WTC11 (cell line): ENCODE measurements at regions not wholly inside any gene's neighbourhood (a gene's known extent, or its start where the extent isn't known, plus 50 kb on each side); places are given as distances from the start of the nearest gene placed in this dataset.

Experiments used
- ATAC-seq: fragments of 200-7000 bp; cut with Tn5 transposase; 2 replicates; pipeline ENCODE4 v1.10.0; 2021; ENCODE audit warnings: mild to moderate bottlenecking, moderate library complexity
- CTCF ChIA-PET: fragments of 300-600 bp; sonication (Branson Sonifier 250); formaldehyde crosslinking; loops from one replicate; lab custom pipeline; 2021; ENCODE audit warnings: antibody characterized with exemption; lab: Charles Lee
- POLR2A ChIA-PET: fragments of 350-600 bp; sonication (Branson Sonifier 250); formaldehyde crosslinking; loops from one replicate; lab custom pipeline; 2021; ENCODE audit warnings: antibody characterized with exemption; lab: Charles Lee
- DNase-seq: peaks from one replicate; pipeline ENCODE4 v3.0.0; 2021; ENCODE audit warnings: low spot score
- H3K27ac Mint-ChIP-seq: 2 replicates; pipeline ENCODE4 v1.8.0; 2021; ENCODE audit warnings: mixed read lengths
- H3K27me3 Mint-ChIP-seq: 2 replicates; pipeline ENCODE4 v1.8.0; 2021; ENCODE audit warnings: low read depth, mild to moderate bottlenecking, moderate library complexity, mixed read lengths
- H3K36me3 Mint-ChIP-seq: 2 replicates; pipeline ENCODE4 v1.8.0; 2021; ENCODE audit warnings: mixed read lengths
- H3K4me1 Mint-ChIP-seq: 2 replicates; pipeline ENCODE4 v1.8.0; 2022; ENCODE audit warnings: mixed read lengths
- H3K4me3 Mint-ChIP-seq: 2 replicates; pipeline ENCODE4 v1.8.0; 2021; ENCODE audit warnings: mild to moderate bottlenecking, moderate library complexity, mixed read lengths
- H3K9me3 Mint-ChIP-seq: 2 replicates; pipeline ENCODE4 v1.8.0; 2021; ENCODE audit warnings: mixed read lengths
- ELF4 ChIP-seq: sonication (generic); formaldehyde crosslinking; IDR thresholded peaks from 2 replicates; pipeline ENCODE4 v1.8.1; 2022; ENCODE audit warnings: low read depth, mild to moderate bottlenecking, moderate library complexity, missing genetic modification reagents
- ESRRA ChIP-seq: sonication (generic); formaldehyde crosslinking; IDR thresholded peaks from 2 replicates; pipeline ENCODE4 v1.8.1; 2022; ENCODE audit warnings: mild to moderate bottlenecking, missing genetic modification reagents, borderline replicate concordance
- GRHL2 ChIP-seq: fragments of 250-450 bp; sonication (Bioruptor Pico); IDR thresholded peaks from 2 replicates; pipeline ENCODE4 v1.8.0; 2022; ENCODE audit warnings: mild to moderate bottlenecking, moderate library complexity; ENCODE audit not compliant: insufficient replicate concordance, severe bottlenecking
- MXD4 ChIP-seq: fragments of 250-450 bp; sonication (Bioruptor Pico); IDR thresholded peaks from 2 replicates; pipeline ENCODE4 v1.8.0; 2021; ENCODE audit warnings: mild to moderate bottlenecking, moderate library complexity, borderline replicate concordance
- NFYB ChIP-seq: sonication (generic); formaldehyde crosslinking; conservative IDR thresholded peaks from 2 replicates; pipeline ENCODE4 v1.8.0; 2022; ENCODE audit warnings: low read depth, missing genetic modification reagents
- ZNF416 ChIP-seq: fragments of 250-450 bp; sonication (Bioruptor Pico); IDR thresholded peaks from 2 replicates; pipeline ENCODE4 v1.9.0; 2021; ENCODE audit warnings: mild to moderate bottlenecking, inconsistent platforms
- ZNF671 ChIP-seq: fragments of 250-450 bp; sonication (Bioruptor Pico); IDR thresholded peaks from 2 replicates; pipeline ENCODE4 v1.8.0; 2021; ENCODE audit warnings: mild to moderate bottlenecking
- TF ChIP-seq, protein P1 (sequence below): sonication (generic); formaldehyde crosslinking; IDR thresholded peaks from 2 replicates; pipeline ENCODE4 v1.8.1; 2023; ENCODE audit warnings: mild to moderate bottlenecking, moderate library complexity, missing genetic modification reagents
- TF ChIP-seq, protein P2 (sequence below): sonication (generic); formaldehyde crosslinking; IDR thresholded peaks from 2 replicates; pipeline ENCODE4 v1.8.0; 2023; ENCODE audit warnings: mild to moderate bottlenecking, missing genetic modification reagents
- TF ChIP-seq, protein P3 (sequence below): sonication (generic); formaldehyde crosslinking; IDR thresholded peaks from 2 replicates; pipeline ENCODE4 v1.8.0; 2022; ENCODE audit warnings: mild to moderate bottlenecking, missing genetic modification reagents
- TF ChIP-seq, protein P4 (sequence below): sonication (generic); formaldehyde crosslinking; IDR thresholded peaks from 2 replicates; pipeline ENCODE4 v1.8.1; 2022; ENCODE audit warnings: low read depth, missing genetic modification reagents, borderline replicate concordance
- TF ChIP-seq, protein P5 (sequence below): sonication (generic); formaldehyde crosslinking; IDR thresholded peaks from 2 replicates; pipeline ENCODE4 v1.8.0; 2022; ENCODE audit warnings: missing genetic modification reagents
- TF ChIP-seq, protein P6 (sequence below): sonication (generic); formaldehyde crosslinking; IDR thresholded peaks from 2 replicates; pipeline ENCODE4 v1.8.0; 2022; ENCODE audit warnings: mild to moderate bottlenecking, missing genetic modification reagents

DNA sequence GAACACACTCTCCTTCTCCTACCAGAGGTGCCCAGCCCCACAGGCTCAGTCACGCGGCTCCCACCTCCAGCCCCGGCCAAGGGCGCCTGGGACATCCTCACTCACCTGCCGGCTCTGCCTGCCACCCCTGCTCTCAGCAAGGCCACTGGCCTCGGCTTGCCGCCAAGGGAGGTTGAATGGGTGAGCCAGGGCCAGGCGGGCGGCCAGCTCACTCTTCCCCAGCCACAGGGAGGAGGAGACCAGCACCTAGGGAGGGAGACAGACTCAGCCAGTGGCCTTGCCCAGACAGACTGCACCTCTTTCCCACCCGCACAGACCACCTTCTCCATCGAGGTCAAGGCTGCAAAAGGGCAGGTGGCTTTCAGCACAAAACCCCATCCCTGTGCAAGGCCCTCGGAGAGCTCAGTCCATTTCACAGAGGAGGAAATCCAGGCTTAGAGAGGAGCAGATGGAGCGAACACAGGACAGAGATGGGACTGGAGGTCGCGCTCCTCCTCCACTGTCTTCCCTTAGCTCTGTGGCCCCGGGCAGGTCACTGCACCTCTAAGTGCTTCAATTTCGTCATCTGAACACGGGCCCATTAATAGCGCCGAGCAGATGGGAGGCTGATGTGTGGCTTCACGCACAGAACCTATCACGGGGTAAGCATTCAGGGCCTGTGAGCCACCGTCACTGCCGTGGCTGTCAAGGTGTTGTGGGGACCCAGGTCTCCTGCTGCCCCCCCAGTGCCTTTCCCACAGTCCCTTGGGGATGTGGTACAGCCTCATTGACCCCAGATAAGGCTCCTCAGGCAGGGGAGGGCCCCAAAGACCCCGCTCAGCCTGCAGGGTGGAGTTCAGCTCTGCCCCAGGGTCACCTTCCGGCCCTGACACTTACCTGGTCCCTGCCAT lies 56.1 kb downstream of the RMI2 start:
- ChIA-PET POLR2A (no interaction called here), CTCF (interaction anchor here (0.6 to 14.9 kb wide), 14 partner anchors 15 to 316 kb away, joined by 3 to 234 read pairs (median 4); no protein-coding TSS in a partner anchor)
- no peaks in the 10 kb centered on the region for H3K27me3 Mint-ChIP-seq
- H3K4me3 Mint-ChIP-seq, result no peak overlapping the region
- TF ChIP-seq, protein P1, sequence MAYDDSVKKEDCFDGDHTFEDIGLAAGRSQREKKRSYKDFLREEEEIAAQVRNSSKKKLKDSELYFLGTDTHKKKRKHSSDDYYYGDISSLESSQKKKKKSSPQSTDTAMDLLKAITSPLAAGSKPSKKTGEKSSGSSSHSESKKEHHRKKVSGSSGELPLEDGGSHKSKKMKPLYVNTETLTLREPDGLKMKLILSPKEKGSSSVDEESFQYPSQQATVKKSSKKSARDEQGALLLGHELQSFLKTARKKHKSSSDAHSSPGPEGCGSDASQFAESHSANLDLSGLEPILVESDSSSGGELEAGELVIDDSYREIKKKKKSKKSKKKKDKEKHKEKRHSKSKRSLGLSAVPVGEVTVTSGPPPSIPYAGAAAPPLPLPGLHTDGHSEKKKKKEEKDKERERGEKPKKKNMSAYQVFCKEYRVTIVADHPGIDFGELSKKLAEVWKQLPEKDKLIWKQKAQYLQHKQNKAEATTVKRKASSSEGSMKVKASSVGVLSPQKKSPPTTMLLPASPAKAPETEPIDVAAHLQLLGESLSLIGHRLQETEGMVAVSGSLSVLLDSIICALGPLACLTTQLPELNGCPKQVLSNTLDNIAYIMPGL, result no peak
- TF ChIP-seq ESRRA (CRISPR knock-in tag) (no peak), NFYB (CRISPR knock-in tag) (no peak), ZNF416 (no peak), ZNF671 (CRISPR knock-in tag) (no peak), MXD4 (no peak), GRHL2 (CRISPR knock-in tag) (no peak), ELF4 (no peak)
- TF ChIP-seq, protein P2, sequence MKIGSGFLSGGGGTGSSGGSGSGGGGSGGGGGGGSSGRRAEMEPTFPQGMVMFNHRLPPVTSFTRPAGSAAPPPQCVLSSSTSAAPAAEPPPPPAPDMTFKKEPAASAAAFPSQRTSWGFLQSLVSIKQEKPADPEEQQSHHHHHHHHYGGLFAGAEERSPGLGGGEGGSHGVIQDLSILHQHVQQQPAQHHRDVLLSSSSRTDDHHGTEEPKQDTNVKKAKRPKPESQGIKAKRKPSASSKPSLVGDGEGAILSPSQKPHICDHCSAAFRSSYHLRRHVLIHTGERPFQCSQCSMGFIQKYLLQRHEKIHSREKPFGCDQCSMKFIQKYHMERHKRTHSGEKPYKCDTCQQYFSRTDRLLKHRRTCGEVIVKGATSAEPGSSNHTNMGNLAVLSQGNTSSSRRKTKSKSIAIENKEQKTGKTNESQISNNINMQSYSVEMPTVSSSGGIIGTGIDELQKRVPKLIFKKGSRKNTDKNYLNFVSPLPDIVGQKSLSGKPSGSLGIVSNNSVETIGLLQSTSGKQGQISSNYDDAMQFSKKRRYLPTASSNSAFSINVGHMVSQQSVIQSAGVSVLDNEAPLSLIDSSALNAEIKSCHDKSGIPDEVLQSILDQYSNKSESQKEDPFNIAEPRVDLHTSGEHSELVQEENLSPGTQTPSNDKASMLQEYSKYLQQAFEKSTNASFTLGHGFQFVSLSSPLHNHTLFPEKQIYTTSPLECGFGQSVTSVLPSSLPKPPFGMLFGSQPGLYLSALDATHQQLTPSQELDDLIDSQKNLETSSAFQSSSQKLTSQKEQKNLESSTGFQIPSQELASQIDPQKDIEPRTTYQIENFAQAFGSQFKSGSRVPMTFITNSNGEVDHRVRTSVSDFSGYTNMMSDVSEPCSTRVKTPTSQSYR (CRISPR knock-in tag), result no peak
- TF ChIP-seq, protein P3, sequence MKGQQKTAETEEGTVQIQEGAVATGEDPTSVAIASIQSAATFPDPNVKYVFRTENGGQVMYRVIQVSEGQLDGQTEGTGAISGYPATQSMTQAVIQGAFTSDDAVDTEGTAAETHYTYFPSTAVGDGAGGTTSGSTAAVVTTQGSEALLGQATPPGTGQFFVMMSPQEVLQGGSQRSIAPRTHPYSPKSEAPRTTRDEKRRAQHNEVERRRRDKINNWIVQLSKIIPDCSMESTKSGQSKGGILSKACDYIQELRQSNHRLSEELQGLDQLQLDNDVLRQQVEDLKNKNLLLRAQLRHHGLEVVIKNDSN (CRISPR knock-in tag), result no peak
- TF ChIP-seq, protein P4, sequence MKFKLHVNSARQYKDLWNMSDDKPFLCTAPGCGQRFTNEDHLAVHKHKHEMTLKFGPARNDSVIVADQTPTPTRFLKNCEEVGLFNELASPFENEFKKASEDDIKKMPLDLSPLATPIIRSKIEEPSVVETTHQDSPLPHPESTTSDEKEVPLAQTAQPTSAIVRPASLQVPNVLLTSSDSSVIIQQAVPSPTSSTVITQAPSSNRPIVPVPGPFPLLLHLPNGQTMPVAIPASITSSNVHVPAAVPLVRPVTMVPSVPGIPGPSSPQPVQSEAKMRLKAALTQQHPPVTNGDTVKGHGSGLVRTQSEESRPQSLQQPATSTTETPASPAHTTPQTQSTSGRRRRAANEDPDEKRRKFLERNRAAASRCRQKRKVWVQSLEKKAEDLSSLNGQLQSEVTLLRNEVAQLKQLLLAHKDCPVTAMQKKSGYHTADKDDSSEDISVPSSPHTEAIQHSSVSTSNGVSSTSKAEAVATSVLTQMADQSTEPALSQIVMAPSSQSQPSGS (CRISPR knock-in tag), result no peak
- TF ChIP-seq, protein P5, sequence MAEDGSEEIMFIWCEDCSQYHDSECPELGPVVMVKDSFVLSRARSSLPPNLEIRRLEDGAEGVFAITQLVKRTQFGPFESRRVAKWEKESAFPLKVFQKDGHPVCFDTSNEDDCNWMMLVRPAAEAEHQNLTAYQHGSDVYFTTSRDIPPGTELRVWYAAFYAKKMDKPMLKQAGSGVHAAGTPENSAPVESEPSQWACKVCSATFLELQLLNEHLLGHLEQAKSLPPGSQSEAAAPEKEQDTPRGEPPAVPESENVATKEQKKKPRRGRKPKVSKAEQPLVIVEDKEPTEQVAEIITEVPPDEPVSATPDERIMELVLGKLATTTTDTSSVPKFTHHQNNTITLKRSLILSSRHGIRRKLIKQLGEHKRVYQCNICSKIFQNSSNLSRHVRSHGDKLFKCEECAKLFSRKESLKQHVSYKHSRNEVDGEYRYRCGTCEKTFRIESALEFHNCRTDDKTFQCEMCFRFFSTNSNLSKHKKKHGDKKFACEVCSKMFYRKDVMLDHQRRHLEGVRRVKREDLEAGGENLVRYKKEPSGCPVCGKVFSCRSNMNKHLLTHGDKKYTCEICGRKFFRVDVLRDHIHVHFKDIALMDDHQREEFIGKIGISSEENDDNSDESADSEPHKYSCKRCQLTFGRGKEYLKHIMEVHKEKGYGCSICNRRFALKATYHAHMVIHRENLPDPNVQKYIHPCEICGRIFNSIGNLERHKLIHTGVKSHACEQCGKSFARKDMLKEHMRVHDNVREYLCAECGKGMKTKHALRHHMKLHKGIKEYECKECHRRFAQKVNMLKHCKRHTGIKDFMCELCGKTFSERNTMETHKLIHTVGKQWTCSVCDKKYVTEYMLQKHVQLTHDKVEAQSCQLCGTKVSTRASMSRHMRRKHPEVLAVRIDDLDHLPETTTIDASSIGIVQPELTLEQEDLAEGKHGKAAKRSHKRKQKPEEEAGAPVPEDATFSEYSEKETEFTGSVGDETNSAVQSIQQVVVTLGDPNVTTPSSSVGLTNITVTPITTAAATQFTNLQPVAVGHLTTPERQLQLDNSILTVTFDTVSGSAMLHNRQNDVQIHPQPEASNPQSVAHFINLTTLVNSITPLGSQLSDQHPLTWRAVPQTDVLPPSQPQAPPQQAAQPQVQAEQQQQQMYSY (CRISPR knock-in tag), result no peak
- TF ChIP-seq, protein P6, sequence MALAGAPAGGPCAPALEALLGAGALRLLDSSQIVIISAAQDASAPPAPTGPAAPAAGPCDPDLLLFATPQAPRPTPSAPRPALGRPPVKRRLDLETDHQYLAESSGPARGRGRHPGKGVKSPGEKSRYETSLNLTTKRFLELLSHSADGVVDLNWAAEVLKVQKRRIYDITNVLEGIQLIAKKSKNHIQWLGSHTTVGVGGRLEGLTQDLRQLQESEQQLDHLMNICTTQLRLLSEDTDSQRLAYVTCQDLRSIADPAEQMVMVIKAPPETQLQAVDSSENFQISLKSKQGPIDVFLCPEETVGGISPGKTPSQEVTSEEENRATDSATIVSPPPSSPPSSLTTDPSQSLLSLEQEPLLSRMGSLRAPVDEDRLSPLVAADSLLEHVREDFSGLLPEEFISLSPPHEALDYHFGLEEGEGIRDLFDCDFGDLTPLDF (CRISPR knock-in tag), result no peak
- DNase-seq (no peak), ATAC-seq (no peak)
- H3K36me3 Mint-ChIP-seq, result no peaks in the 10 kb centered on the region
- H3K4me1 Mint-ChIP-seq, result peaks cover 7% of the 10 kb centered on the region; the same call in 1 of the 2 replicates
- H3K27ac Mint-ChIP-seq, result peak overlapping the region; percentile 83; the same call in 1 of the 2 replicates
- H3K9me3 Mint-ChIP-seq, result no peaks in the 10 kb centered on the region
